ENCODE measurements at regions not wholly inside any gene's neighbourhood (a gene's known extent, or its start where the extent isn't known, plus 50 kb on each side); places are given as distances from the start of the nearest gene placed in this dataset.
A peak's percentile ranks its signal among the peaks of the same experiment; 100 is the strongest.
"Not testable (repeated sequence)": the region's sequence is repeated elsewhere in the genome, so short reads cannot be mapped to it uniquely, and the experiment has no call there.

- intact Hi-C loops (cut with DNase I): no loop called here
Observed at GRCh38 chr15:62316413-62317060, 151.5 kb upstream of the C2CD4B start.

DNA sequence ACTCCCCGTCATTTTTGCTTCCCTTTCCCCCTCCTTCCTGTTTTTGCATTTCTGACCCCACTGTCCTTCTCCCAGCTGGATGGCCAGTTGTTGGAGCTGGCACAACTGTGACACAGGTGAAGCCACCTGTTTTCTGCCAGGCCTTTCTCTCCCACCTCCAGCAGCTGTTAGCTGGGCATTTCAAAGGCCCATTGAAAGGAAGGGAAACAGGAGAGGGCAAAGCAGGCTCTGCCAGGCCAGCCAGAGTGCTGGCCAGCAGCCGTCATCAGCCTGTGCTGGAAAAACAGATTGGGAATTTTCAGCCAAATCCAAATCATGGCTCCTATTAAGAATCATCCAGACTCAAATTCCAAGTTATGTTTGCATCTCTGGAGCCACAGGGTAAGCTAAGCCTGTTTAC is 155.2 kb upstream of the C2CD4B start:
- peak in 1 of 10 donors; percentile 49 for DNase-seq
- intact Hi-C loops (cut with DNase I): no loop called here

More at GRCh38 chr15:62316413-62317060, 151.5 kb upstream of the C2CD4B start:
- no peak for DNase-seq

DNA sequence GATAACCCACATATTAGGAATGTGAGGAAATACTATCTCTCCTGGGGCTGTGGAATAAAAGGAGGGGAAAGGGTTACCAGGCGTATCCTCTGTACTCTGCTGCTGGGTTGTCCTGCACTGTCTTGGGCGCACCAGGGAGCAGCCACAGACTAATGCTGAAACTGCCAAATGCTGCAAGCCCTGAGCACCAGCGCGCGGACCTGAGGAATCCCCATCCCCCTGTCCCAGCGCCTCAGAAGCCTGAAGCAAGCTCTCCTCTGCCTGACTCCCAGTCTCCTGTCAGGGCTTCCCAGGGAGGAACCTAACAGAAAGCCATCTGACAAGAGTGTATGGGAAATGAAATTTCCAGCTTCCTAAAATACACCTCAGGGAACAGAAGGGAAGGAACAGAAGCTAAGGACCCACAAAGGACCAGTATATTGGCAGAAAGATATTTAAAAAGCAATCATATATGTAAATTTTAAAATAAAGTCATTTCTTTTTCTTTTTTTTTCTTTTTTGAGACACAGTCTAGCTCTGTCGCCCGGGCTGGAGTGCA is 158.3 kb upstream of the C2CD4B start:
- DNase-seq: no peak
- intact Hi-C loops (cut with DNase I): no loop called here

- DNase-seq: no peak
- intact Hi-C loops (cut with DNase I): no loop called here
Observed at GRCh38 chr15:62324382-62324781, 159.3 kb upstream of the C2CD4B start.

DNA sequence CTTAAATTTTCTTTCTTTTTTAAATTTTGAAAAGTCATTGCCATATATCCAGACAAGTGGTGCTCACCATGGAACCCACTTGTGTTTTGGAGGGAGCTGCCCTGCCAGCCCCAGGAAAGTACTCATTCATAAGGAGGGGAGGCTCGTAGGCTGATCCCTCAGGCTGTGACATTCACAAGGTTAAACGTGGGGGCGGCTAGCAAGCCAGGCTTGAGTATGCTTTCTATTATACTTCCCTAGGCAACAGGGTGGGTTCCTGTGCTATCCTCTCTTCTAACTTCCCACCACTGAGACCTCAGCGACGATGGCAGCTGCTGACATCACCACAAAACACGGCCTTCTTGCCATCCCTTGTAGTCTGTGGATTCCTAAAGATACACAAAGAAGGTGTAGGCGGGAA is 160.5 kb upstream of the C2CD4B start:
- DNase-seq: no peak
- intact Hi-C loops (cut with DNase I): no loop called here

- intact Hi-C loops (cut with DNase I): no loop called here
- DNase-seq: no peak
Observed at GRCh38 chr15:62326460-62327011, 161.5 kb upstream of the C2CD4B start.

DNA sequence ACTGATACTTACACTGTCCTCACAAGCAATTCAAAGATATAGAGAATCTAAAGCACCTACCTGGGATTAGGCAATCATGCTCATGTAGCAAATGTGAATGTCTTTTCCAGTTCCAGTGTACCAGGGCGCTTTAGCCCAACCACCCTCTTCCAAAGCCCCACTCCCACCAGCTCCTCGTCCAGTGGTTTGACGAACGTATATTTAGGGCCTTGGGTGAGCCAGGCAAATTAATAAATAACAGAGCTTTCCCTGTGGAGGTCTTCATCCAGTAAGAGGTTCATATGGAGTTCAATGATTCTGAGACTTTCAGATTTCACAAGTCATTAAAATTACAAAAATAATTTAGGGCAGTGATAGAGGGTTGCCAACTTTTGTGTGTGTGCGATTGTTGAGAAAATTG is 162.3 kb upstream of the C2CD4B start:
- DNase-seq: no peak
- intact Hi-C loops (cut with DNase I): no loop called here

- intact Hi-C loops (cut with DNase I); DNase-seq: not testable (repeated sequence)
Observed at GRCh38 chr15:62332472-62332871, 167.4 kb upstream of the C2CD4B start.

DNA sequence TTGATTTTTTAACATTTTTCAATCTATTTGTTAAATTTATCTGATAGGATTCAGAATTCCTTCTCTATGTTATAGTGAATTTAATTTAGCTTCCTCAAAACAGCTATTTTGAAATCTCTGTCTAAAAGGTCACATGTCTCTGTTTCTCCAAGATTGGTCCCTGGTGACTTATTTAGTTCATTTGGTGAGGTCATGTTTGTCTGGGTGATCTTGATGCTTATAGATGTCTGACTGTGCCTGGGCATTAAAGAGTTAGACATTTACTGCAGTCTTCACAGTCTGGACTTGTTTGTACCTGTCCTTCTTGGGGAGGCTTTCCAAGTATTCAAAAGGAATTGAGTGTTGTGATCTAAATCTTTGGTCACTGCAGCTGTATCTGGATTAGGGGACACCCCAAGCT is 169.5 kb upstream of the C2CD4B start:
- no peak for DNase-seq
- intact Hi-C loops (cut with DNase I): no loop called here

- intact Hi-C loops (cut with DNase I): no loop called here
- no peak for DNase-seq
Observed at GRCh38 chr15:62337934-62338333, 172.8 kb upstream of the C2CD4B start.

GRCh38 chr15:62338497-62338896 is 173.4 kb upstream of the C2CD4B start:
- intact Hi-C loops (cut with DNase I): no loop called here
- no peak for DNase-seq

- intact Hi-C loops (cut with DNase I): no loop called here
- DNase-seq: peak in 1 of 10 donors; percentile 63
Observed at GRCh38 chr15:62342959-62343358, 177.9 kb upstream of the C2CD4B start.

GRCh38 chr15:62343397-62343796 is 178.3 kb upstream of the C2CD4B start:
- intact Hi-C loops (cut with DNase I): no loop called here
- DNase-seq: no peak

DNA sequence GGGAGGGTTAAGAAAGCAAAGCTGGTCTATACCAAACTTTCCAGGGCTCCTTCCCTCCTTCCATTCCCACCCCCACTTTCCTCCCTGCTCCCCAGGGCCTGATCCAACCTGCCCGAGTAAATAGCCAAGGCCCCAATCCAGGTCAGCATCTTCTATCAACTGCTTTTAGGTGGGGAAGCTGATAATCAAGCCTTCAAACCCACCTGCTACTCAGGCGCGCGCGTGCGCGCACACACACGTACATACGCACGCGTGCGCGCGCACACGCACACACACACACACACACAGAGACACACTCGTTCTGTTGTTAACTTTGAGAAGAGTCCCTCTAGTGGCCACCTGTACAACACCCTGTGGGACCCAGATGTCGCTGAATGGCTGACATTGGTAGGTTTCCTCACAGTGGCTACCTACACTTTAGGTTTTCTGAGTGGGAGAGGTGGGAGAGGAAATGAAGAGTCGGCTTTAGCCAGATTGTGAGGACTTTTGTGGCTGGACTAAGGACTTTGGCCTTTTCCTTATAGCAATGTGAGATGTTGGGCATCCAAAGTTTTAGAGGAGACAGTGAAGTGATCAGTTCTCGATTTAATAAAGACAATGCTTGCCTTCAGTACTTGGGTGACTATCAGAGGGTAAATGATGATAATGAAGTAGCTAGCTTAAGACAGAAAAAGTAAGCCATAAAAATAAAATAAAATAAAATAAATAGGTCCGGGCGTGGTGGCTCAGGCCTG is 179.9 kb upstream of the C2CD4B start:
- intact Hi-C loops (cut with DNase I): no loop called here
- DNase-seq: no peak

- no peak for DNase-seq
- intact Hi-C loops (cut with DNase I): no loop called here
Observed at GRCh38 chr15:62346168-62346567, 181.1 kb upstream of the C2CD4B start.

DNA sequence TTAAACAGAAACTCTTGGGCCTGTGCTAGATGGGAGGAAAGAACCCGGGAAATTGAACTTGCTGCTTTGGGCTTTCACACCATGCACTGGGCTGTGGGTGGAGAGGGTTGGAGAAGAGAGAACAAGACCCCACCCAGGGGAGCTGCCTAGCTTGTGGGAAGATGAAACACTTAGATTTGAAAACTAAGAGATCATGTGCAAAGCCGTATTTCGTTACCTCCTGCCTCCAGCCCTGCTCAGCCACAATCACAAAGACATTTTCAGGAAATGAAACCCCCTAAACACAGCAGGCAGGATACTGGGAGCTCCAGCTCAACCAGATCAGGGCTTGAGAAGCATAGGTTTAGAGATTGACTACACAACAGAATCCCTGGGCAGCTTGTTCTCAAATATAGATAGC is 183.0 kb upstream of the C2CD4B start:
- no peak for DNase-seq
- intact Hi-C loops (cut with DNase I): no loop called here

GRCh38 chr15:62348623-62349022 is 183.5 kb upstream of the C2CD4B start:
- no peak for DNase-seq

DNA sequence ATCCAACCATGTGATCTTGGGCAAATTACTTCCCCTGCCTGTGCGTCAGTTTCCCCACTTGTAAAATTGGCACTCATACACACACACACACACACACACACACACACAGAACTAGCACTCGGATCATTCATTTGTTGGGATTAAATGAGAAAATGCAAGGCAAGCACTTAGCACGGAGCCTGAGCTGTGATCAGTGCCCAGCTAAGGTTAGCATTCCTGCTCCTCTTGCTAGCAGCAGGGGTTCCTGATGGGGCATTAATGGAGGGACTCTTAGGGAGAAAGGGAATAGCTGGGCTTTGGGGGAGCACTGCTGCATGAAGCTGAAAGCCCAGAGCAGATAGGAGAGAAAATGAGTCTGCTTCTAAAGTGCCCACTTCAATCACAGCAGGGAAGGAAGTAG is 187.7 kb upstream of the C2CD4B start:
- intact Hi-C loops (cut with DNase I): no loop called here
- no peak for DNase-seq

More at GRCh38 chr15:62348623-62349022, 183.5 kb upstream of the C2CD4B start:
- intact Hi-C loops (cut with DNase I): no loop called here

DNA sequence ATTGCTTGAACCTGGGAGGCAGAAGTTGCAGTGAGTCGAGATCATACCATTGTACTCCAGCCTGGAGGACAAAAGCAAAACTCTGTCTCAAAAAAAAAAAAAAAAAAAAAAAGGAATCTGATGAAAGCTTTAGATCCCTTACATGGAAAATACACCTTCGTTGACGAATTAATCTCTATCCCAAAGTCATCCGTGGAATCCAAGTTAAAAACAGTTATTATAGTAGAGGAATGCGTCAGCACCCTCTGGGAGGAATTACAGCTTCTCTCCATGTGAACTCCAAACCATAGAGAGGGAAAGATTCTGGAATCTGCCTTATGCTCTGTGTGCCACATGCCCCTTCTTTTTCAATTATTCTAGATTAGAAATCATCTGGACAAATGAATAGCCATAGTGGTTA is 192.3 kb upstream of the C2CD4B start:
- intact Hi-C loops (cut with DNase I): no loop called here
- DNase-seq: no peak

DNA sequence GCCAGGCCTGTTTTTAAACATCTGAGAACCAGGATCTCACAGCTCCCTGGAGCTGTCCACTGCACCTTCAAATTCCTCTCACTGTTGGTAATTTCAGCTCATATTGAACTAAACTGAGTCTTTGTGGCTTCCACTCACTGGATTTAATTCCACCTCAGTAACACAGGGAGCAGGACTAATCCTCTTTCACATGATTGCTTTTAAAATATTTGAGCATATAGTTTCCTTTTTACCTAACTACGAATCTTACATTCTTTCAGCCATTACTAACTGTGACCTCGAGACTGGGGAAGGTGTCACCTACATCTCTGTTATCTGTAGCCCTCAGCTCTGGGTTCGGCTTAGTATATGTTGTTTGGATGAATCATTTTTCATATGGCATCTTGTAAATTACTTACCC is 194.3 kb upstream of the C2CD4B start:
- intact Hi-C loops (cut with DNase I): no loop called here
- no peak for DNase-seq

GRCh38 chr15:62360332-62361097 is 195.4 kb upstream of the C2CD4B start:
- intact Hi-C loops (cut with DNase I): no loop called here
- no peak for DNase-seq

Measured in posterior cingulate gyrus (tissue), 11 donors.